Adrenal gland (tissue), 9 donors: ENCODE measurements at regions not wholly inside any gene's neighbourhood (a gene's known extent, or its start where the extent isn't known, plus 50 kb on each side); places are given as distances from the start of the nearest gene placed in this dataset.

Experiments
- DNase-seq, 7 donors: peaks; one replicate each; pipeline ENCODE4 v3.0.0-alpha.2; 2019 to 2020
- H3K27ac ChIP-seq, 5 donors: fragments of 200-600 bp; sonication (generic) in 4 of 5; 1 replicate in 3 of 5; 2 replicates in 2 of 5; pipeline versions ENCODE4 v1.5.1 to v1.8.0; 2016 to 2020; ENCODE audit warnings: mild to moderate bottlenecking in 1 of 5
- H3K27me3 ChIP-seq: fragments of 200-600 bp; 2 replicates; pipeline ENCODE4 v1.8.0; 2021
- H3K36me3 ChIP-seq, 2 donors: fragments of 200-600 bp; replicated peaks in 1 of 2; 1 replicate in 1 of 2; 2 replicates in 1 of 2; pipeline versions ENCODE4 v1.5.1 to v1.8.0; 2018 to 2022
- H3K4me1 ChIP-seq, 2 donors: fragments of 200-600 bp; replicated peaks in 1 of 2; 1 replicate in 1 of 2; 2 replicates in 1 of 2; pipeline versions ENCODE4 v1.5.1 to v1.8.0; 2018 to 2021
- H3K4me3 ChIP-seq, 4 donors: fragments of 200-600 bp; sonication (generic) in 3 of 4; one replicate each; pipeline ENCODE4 v1.5.1; 2016 to 2018
- H3K9me3 ChIP-seq, 3 donors: fragments of 200-600 bp; sonication (generic) in 1 of 3; replicated peaks in 1 of 3; 1 replicate in 2 of 3; 2 replicates in 1 of 3; pipeline versions ENCODE4 v1.5.1 to v1.8.0; 2016 to 2021
- CTCF ChIP-seq, 6 experiments: fragments of 450-650 bp in 4 of 6; fragments of 200-600 bp in 2 of 6; sonication (generic) in 1 of 6; IDR thresholded peaks; 1 replicate in 5 of 6; 2 replicates in 1 of 6; pipeline versions ENCODE4 v1.5.1 to v1.8.0; 2016 to 2021; ENCODE audit warnings: antibody characterized with exemption in 6 of 6, mild to moderate bottlenecking in 2 of 6, moderate library complexity in 1 of 6
- POLR2A ChIP-seq, 2 donors: fragments of 450-650 bp; IDR thresholded peaks; one replicate each; pipeline ENCODE4 v1.6.1; 2017; ENCODE audit warnings: antibody characterized with exemption in 2 of 2, mild to moderate bottlenecking in 2 of 2, moderate library complexity in 1 of 2
- WGBS, 4 donors: extraction: QIAGEN DNeasy Blood & Tissue Kit in 2 of 4; methylation state at CpG; one replicate each; pipeline versions ENCODE4 v1.1.5 to v1.1.7; 2013 to 2017; 5-methylcytosine and 5-hydroxymethylcytosine counted together
- intact Hi-C, 2 donors: fragments of 100-400 bp; cut with DNase I; formaldehyde crosslinking; loops; one replicate each; pipeline versions ENCODE4 v1.14.1 to v1.15.0; 2022 to 2023
- donor health status: healthy with polysubstance abuse.
- donor health status: Bipolar disorder and iron deficiency.
- donor health status: DM: yes; HTN: yes; CAD: no.
- donor health status: DM: no; HTN: no; CAD: no.
- donor health status: DM: no; HTN: no; CAD: no.

- Histone ChIP-seq H3K27ac (no peak overlapping the region), H3K4me3 (no peak overlapping the region), H3K4me1 (peaks cover 29 to 51% of the 10 kb centered on the region in 2 donors), H3K27me3 (no peaks in the 10 kb centered on the region), H3K9me3 (no peaks in the 10 kb centered on the region), H3K36me3 (no peaks in the 10 kb centered on the region)
- intact Hi-C loops, result no loop called here
- DNase-seq, result peak in 2 of 7 donors; percentile 12 to 48
- 94 to 97% (median 95%) methylated on average over 5 of the region's 5 CpGs for WGBS, 4 donors
- TF ChIP-seq CTCF (IDR thresholded peaks at IDR 0.05) (no peak), POLR2A (IDR thresholded peaks at IDR 0.05) (no peak)
Observed at GRCh38 chr1:234540404-234540762, 61.4 kb upstream of the TARBP1 start.

- Histone ChIP-seq H3K4me3 (no peak overlapping the region), H3K36me3 (no peaks in the 10 kb centered on the region), H3K4me1 (peaks cover 34 to 56% of the 10 kb centered on the region in 2 donors), H3K9me3 (no peaks in the 10 kb centered on the region), H3K27ac (no peak overlapping the region), H3K27me3 (no peaks in the 10 kb centered on the region)
- 85 to 92% (median 88%) methylated on average over 9 of the region's 9 CpGs for WGBS, 4 donors
- DNase-seq, result peak in 1 of 7 donors; percentile 41
- TF ChIP-seq POLR2A (IDR thresholded peaks at IDR 0.05), result no peak
- no peak for TF ChIP-seq CTCF (IDR thresholded peaks at IDR 0.05)
- intact Hi-C loops, result loop anchor here in 1 of 2 donors (10.0 kb wide), 1 partner anchor 55 kb away; no protein-coding TSS in a partner anchor
Observed at GRCh38 chr1:234539666-234540403, 60.9 kb upstream of the TARBP1 start.

- Histone ChIP-seq H3K36me3 (no peaks in the 10 kb centered on the region), H3K4me1 (peaks cover 35 to 57% of the 10 kb centered on the region in 2 donors), H3K9me3 (no peaks in the 10 kb centered on the region), H3K27me3 (no peaks in the 10 kb centered on the region), H3K4me3 (no peak overlapping the region), H3K27ac (peak overlapping the region in 1 of 5 donors; percentile 62)
- WGBS, 4 donors, result 71 to 80% (median 75%) methylated on average over 14 of the region's 14 CpGs
- DNase-seq, result peak in 2 of 7 donors; percentile 8 to 62
- TF ChIP-seq CTCF (IDR thresholded peaks at IDR 0.05) (no peak), POLR2A (IDR thresholded peaks at IDR 0.05) (no peak)
- intact Hi-C loops, result loop anchor here in 1 of 2 donors (10.0 kb wide), 1 partner anchor 56 kb away; no protein-coding TSS in a partner anchor
Observed at GRCh38 chr1:234538930-234539649, 60.1 kb upstream of the TARBP1 start.

GRCh38 chr1:234538062-234538731 lies 59.2 kb upstream of the TARBP1 start:
- H3K36me3 ChIP-seq, result no peaks in the 10 kb centered on the region
- TF ChIP-seq CTCF (IDR thresholded peaks at IDR 0.05), result no peak
- no peak for TF ChIP-seq POLR2A (IDR thresholded peaks at IDR 0.05)
- 84 to 89% (median 88%) methylated on average over 13 to 19 of the region's 19 CpGs for WGBS, 4 donors
- intact Hi-C loops, result loop anchor here in 1 of 2 donors (10.0 kb wide), 1 partner anchor 57 kb away; no protein-coding TSS in a partner anchor
- H3K27ac ChIP-seq, result peak overlapping the region in 1 of 5 donors; percentile 62
- DNase-seq, result no peak
- peaks cover 33 to 57% of the 10 kb centered on the region in 2 donors for H3K4me1 ChIP-seq
- H3K4me3 ChIP-seq, result no peak overlapping the region
- no peaks in the 10 kb centered on the region for H3K27me3 ChIP-seq
- no peaks in the 10 kb centered on the region for H3K9me3 ChIP-seq
